ENCODE measurements at regions not wholly inside any gene's neighbourhood (a gene's known extent, or its start where the extent isn't known, plus 50 kb on each side); places are given as distances from the start of the nearest gene placed in this dataset.

DNA sequence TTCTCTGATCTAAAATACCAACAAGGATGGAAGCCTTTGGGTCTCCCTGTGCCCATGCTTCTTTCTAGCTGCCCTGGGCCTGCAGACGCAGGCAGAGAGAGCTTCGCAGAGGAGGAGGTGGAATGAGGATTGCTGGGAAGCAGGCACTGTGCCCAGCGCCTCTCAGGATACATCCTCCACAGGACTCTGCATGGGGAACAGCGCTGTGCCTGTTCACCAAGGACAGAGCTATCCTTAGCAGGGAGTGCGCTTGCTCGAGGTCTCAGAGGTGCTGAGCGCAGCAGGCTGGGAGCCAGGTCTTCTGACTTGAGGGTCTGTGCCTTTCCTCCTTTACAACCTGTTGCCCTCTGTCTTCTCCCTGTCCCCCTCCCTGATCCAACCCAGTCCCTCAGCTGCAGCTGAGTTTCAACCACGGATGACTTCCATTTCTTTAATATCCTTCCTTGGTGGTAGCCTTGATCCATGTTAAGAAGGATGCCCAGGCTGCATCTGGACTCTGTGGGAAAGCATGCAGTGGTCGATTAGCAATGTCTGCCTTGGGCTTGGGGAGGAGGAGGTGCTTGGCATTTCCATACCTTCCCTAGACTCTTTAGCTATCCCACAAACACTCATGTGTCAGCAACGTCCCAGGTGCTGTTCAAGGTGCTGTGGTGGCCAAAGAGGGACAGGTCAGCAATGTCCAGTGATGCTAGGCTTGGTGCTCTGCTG is 219.6 kb upstream of the GPR26 start:
- TF ChIP-seq SCRT2 (tag by site-specific recombination; IDR thresholded peaks at IDR 0.05) (peak; percentile 56), ZBTB17 (tag by site-specific recombination; IDR thresholded peaks at IDR 0.05) (peak; percentile 80), ZNF530 (tag by site-specific recombination; IDR thresholded peaks at IDR 0.05; ENCODE audit: low read depth) (no peak), ZNF239 (tag by site-specific recombination; IDR thresholded peaks at IDR 0.05) (no peak), HOXA7 (CRISPR knock-in tag; IDR thresholded peaks at IDR 0.05; ENCODE audit: borderline replicate concordance) (no peak), SCRT1 (tag by site-specific recombination; IDR thresholded peaks at IDR 0.05; ENCODE audit: borderline replicate concordance) (peak; percentile 30; the same call in 1 of the 2 replicates), ZNF138 (tag by site-specific recombination; IDR thresholded peaks at IDR 0.05; ENCODE audit: borderline replicate concordance) (no peak)
- TF ChIP-seq, protein P1, sequence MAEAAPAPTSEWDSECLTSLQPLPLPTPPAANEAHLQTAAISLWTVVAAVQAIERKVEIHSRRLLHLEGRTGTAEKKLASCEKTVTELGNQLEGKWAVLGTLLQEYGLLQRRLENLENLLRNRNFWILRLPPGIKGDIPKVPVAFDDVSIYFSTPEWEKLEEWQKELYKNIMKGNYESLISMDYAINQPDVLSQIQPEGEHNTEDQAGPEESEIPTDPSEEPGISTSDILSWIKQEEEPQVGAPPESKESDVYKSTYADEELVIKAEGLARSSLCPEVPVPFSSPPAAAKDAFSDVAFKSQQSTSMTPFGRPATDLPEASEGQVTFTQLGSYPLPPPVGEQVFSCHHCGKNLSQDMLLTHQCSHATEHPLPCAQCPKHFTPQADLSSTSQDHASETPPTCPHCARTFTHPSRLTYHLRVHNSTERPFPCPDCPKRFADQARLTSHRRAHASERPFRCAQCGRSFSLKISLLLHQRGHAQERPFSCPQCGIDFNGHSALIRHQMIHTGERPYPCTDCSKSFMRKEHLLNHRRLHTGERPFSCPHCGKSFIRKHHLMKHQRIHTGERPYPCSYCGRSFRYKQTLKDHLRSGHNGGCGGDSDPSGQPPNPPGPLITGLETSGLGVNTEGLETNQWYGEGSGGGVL (tag by site-specific recombination; IDR thresholded peaks at IDR 0.05), result no peak
- CTCF ChIA-PET, result no interaction called here

DNA sequence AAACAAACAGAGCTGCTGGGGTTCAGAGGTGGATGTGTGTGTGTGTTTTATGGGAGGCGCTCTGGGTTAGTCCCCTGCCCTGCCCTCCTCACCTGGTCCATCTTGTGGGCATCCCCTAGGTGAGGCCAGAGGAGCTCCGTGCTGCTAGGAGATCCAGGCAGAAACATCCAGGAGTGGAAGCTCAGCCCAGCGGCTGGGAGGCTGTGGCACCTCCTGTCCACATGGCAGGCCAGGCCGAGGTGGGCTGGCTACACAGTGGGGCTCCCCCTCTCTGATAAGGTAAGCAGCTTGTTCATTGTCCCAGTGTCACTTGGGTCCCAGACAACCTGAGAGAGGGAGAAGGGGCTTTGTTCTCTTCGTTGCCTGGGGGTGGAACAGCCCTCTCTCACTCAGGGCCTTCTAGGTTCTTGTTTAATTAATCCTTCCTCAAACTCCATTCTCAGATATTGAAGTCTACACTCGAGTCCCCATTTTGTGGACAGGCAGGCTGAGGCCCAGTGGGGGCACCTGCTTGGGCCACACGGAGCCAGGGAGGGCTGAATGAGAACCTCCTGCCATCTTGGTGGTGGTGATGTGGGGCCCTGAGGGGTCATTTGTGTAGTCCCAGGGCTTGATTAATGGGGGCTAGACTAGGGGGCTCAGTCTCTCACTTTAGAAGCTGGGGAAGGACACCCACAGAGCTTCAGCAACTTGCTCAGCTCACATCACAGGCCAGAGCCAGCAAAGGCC is 216.8 kb upstream of the GPR26 start:
- Histone ChIP-seq H3K9me3 (ENCODE audit: control insufficient read depth, insufficient read depth, low read depth, low read length) (no peaks in the 10 kb centered on the region), H3K36me3 (ENCODE audit: control insufficient read depth in 2 of 2, insufficient read depth in 1 of 2, low read length in 2 of 2) (no peaks in the 10 kb centered on the region), H3K4me3 (ENCODE audit: low read depth, low read length) (no peak overlapping the region), H3K4me1 (ENCODE audit: control insufficient read depth, insufficient read depth, low read length) (no peaks in the 10 kb centered on the region), H3K27ac (ENCODE audit: extremely low read depth, low read depth, low read length) (no peak overlapping the region)
- TF ChIP-seq ZSCAN16 (tag by site-specific recombination; IDR thresholded peaks at IDR 0.05) (no peak), ZNF510 (tag by site-specific recombination; IDR thresholded peaks at IDR 0.05; ENCODE audit: insufficient replicate concordance) (no peak), ZNF843 (tag by site-specific recombination; IDR thresholded peaks at IDR 0.05) (no peak), KLF16 (tag by site-specific recombination; IDR thresholded peaks at IDR 0.05) (no peak), OSR2 (tag by site-specific recombination; IDR thresholded peaks at IDR 0.05) (no peak), ZNF37A (tag by site-specific recombination; IDR thresholded peaks at IDR 0.05) (no peak), ZNF394 (tag by site-specific recombination; IDR thresholded peaks at IDR 0.05; ENCODE audit: borderline replicate concordance) (no peak), ZNF19 (tag by site-specific recombination; IDR thresholded peaks at IDR 0.05; ENCODE audit: low read depth) (no peak), ZNF837 (tag by site-specific recombination; IDR thresholded peaks at IDR 0.05) (no peak), ZNF202 (tag by site-specific recombination; IDR thresholded peaks at IDR 0.05; ENCODE audit: borderline replicate concordance) (no peak), ZNF211 (tag by site-specific recombination; IDR thresholded peaks at IDR 0.05; ENCODE audit: low read depth) (no peak), ZNF560 (tag by site-specific recombination; IDR thresholded peaks at IDR 0.05; ENCODE audit: borderline replicate concordance) (no peak), ZNF223 (tag by site-specific recombination; IDR thresholded peaks at IDR 0.05) (no peak), ZNF274 (IDR thresholded peaks at IDR 0.05; ENCODE audit: low read length) (no peak), ZNF274 (tag by site-specific recombination; IDR thresholded peaks at IDR 0.05; ENCODE audit: borderline replicate concordance) (no peak), GFI1B (tag by site-specific recombination; IDR thresholded peaks at IDR 0.05) (no peak), ZNF555 (tag by site-specific recombination; conservative IDR thresholded peaks at IDR 0.05) (no peak)
- TF ChIP-seq, protein P2, sequence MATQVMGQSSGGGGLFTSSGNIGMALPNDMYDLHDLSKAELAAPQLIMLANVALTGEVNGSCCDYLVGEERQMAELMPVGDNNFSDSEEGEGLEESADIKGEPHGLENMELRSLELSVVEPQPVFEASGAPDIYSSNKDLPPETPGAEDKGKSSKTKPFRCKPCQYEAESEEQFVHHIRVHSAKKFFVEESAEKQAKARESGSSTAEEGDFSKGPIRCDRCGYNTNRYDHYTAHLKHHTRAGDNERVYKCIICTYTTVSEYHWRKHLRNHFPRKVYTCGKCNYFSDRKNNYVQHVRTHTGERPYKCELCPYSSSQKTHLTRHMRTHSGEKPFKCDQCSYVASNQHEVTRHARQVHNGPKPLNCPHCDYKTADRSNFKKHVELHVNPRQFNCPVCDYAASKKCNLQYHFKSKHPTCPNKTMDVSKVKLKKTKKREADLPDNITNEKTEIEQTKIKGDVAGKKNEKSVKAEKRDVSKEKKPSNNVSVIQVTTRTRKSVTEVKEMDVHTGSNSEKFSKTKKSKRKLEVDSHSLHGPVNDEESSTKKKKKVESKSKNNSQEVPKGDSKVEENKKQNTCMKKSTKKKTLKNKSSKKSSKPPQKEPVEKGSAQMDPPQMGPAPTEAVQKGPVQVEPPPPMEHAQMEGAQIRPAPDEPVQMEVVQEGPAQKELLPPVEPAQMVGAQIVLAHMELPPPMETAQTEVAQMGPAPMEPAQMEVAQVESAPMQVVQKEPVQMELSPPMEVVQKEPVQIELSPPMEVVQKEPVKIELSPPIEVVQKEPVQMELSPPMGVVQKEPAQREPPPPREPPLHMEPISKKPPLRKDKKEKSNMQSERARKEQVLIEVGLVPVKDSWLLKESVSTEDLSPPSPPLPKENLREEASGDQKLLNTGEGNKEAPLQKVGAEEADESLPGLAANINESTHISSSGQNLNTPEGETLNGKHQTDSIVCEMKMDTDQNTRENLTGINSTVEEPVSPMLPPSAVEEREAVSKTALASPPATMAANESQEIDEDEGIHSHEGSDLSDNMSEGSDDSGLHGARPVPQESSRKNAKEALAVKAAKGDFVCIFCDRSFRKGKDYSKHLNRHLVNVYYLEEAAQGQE (tag by site-specific recombination; IDR thresholded peaks at IDR 0.05), result no peak
- TF ChIP-seq, protein P3, sequence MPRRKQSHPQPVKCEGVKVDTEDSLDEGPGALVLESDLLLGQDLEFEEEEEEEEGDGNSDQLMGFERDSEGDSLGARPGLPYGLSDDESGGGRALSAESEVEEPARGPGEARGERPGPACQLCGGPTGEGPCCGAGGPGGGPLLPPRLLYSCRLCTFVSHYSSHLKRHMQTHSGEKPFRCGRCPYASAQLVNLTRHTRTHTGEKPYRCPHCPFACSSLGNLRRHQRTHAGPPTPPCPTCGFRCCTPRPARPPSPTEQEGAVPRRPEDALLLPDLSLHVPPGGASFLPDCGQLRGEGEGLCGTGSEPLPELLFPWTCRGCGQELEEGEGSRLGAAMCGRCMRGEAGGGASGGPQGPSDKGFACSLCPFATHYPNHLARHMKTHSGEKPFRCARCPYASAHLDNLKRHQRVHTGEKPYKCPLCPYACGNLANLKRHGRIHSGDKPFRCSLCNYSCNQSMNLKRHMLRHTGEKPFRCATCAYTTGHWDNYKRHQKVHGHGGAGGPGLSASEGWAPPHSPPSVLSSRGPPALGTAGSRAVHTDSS (tag by site-specific recombination; IDR thresholded peaks at IDR 0.05), result no peak
- ChIA-PET CTCF (no interaction called here), POLR2A (no interaction called here)

More for the DNA sequence above, 219.6 kb upstream of the GPR26 start:
- no peaks in the 10 kb centered on the region for H3K9me3 ChIP-seq (ENCODE audit: control insufficient read depth, insufficient read depth, low read depth, low read length)
- POLR2A ChIA-PET, result no interaction called here
- no peak overlapping the region for H3K27ac ChIP-seq (ENCODE audit: extremely low read depth, low read depth, low read length)
- H3K36me3 ChIP-seq (ENCODE audit: control insufficient read depth in 2 of 2, insufficient read depth in 1 of 2, low read length in 2 of 2), result no peaks in the 10 kb centered on the region
- no peak overlapping the region for H3K4me3 ChIP-seq (ENCODE audit: low read depth, low read length)
- no peaks in the 10 kb centered on the region for H3K4me1 ChIP-seq (ENCODE audit: control insufficient read depth, insufficient read depth, low read length)

All from HEK293 (cell line).